GM12878 (cell line): ENCODE measurements at regions not wholly inside any gene's neighbourhood (a gene's known extent, or its start where the extent isn't known, plus 50 kb on each side); places are given as distances from the start of the nearest gene placed in this dataset.

Source experiments
- CTCF ChIP-seq, 3 experiments: IDR thresholded peaks in 2 of 3; conservative IDR thresholded peaks in 1 of 3; 2 replicates each; pipeline ENCODE4 v1.5.1; 2011; ENCODE audit warnings: low read depth in 3 of 3, low read length in 3 of 3, mild to moderate bottlenecking in 3 of 3, control low read depth in 2 of 3, moderate library complexity in 2 of 3, inconsistent platforms in 1 of 3, mixed read lengths in 1 of 3; ENCODE audit not compliant: control insufficient read depth in 2 of 3, insufficient read depth in 1 of 3; ENCODE audit errors: extremely low read depth in 1 of 3
- JUND ChIP-seq: IDR thresholded peaks from 2 replicates; pipeline ENCODE4 v1.6.1; 2012; ENCODE audit warnings: low read depth, mild to moderate bottlenecking, low read length, improper control_type of control experiment, moderate library complexity
- ZSCAN29 ChIP-seq: fragments of 450-650 bp; IDR thresholded peaks from 2 replicates; pipeline ENCODE4 v1.6.1; 2017; ENCODE audit warnings: mild to moderate bottlenecking, moderate library complexity
- TF ChIP-seq, protein P1 (sequence below): IDR thresholded peaks from 2 replicates; pipeline ENCODE4 v1.6.1; 2012; ENCODE audit warnings: mild to moderate bottlenecking, low read depth, low read length

GRCh38 chr14:51481643-51482042, 170.1 kb upstream of the FRMD6 start:
- TF ChIP-seq, protein P1, sequence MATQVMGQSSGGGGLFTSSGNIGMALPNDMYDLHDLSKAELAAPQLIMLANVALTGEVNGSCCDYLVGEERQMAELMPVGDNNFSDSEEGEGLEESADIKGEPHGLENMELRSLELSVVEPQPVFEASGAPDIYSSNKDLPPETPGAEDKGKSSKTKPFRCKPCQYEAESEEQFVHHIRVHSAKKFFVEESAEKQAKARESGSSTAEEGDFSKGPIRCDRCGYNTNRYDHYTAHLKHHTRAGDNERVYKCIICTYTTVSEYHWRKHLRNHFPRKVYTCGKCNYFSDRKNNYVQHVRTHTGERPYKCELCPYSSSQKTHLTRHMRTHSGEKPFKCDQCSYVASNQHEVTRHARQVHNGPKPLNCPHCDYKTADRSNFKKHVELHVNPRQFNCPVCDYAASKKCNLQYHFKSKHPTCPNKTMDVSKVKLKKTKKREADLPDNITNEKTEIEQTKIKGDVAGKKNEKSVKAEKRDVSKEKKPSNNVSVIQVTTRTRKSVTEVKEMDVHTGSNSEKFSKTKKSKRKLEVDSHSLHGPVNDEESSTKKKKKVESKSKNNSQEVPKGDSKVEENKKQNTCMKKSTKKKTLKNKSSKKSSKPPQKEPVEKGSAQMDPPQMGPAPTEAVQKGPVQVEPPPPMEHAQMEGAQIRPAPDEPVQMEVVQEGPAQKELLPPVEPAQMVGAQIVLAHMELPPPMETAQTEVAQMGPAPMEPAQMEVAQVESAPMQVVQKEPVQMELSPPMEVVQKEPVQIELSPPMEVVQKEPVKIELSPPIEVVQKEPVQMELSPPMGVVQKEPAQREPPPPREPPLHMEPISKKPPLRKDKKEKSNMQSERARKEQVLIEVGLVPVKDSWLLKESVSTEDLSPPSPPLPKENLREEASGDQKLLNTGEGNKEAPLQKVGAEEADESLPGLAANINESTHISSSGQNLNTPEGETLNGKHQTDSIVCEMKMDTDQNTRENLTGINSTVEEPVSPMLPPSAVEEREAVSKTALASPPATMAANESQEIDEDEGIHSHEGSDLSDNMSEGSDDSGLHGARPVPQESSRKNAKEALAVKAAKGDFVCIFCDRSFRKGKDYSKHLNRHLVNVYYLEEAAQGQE = no peak
- no peak for TF ChIP-seq ZSCAN29
- no peak for TF ChIP-seq CTCF (IDR thresholded peaks at IDR 0.05 in 2 of 3, conservative IDR thresholded peaks at IDR 0.05 in 1 of 3; ENCODE audit: control insufficient read depth in 2 of 3, extremely low read depth in 1 of 3, insufficient read depth in 1 of 3, low read depth in 3 of 3, low read length in 3 of 3)
- no peak for TF ChIP-seq JUND
